Esophagus squamous epithelium (tissue), 5 donors: ENCODE measurements at regions not wholly inside any gene's neighbourhood (a gene's known extent, or its start where the extent isn't known, plus 50 kb on each side); places are given as distances from the start of the nearest gene placed in this dataset.

Source experiments
- DNase-seq: peaks from one replicate; lab custom pipeline; 2025; lab: John Stamatoyannopoulos, UW
- H3K27ac ChIP-seq, 4 donors: fragments of 200-600 bp; sonication (generic); one replicate each; pipeline ENCODE4 v1.5.1; 2016 to 2019; ENCODE audit warnings: mild to moderate bottlenecking in 1 of 4
- H3K27me3 ChIP-seq, 4 donors: fragments of 200-600 bp; sonication (generic); 1 replicate in 3 of 4; 2 replicates in 1 of 4; pipeline versions ENCODE4 v1.5.1 to v1.6.0; 2017 to 2021; ENCODE audit warnings: antibody characterized with exemption in 1 of 4
- H3K36me3 ChIP-seq, 3 donors: fragments of 200-600 bp; sonication (generic); one replicate each; pipeline ENCODE4 v1.5.1; 2016 to 2019
- H3K4me1 ChIP-seq, 3 donors: fragments of 200-600 bp; sonication (generic); one replicate each; pipeline ENCODE4 v1.5.1; 2017 to 2019
- H3K4me3 ChIP-seq, 4 donors: fragments of 200-600 bp; sonication (generic); 1 replicate in 3 of 4; 2 replicates in 1 of 4; pipeline ENCODE4 v1.5.1; 2016 to 2019; ENCODE audit warnings: mild to moderate bottlenecking in 2 of 4, moderate library complexity in 1 of 4
- H3K9me3 ChIP-seq, 3 donors: fragments of 200-600 bp; sonication (generic); one replicate each; pipeline ENCODE4 v1.5.1; 2016 to 2019
- CTCF ChIP-seq, 6 experiments: fragments of 450-650 bp in 4 of 6; fragments of 200-600 bp in 2 of 6; sonication (generic) in 2 of 6; IDR thresholded peaks; one replicate each; pipeline ENCODE4 v1.5.1; 2016 to 2019; ENCODE audit warnings: antibody characterized with exemption in 6 of 6, mild to moderate bottlenecking in 4 of 6, moderate library complexity in 4 of 6
- POLR2A ChIP-seq, 4 donors: fragments of 450-650 bp; IDR thresholded peaks; one replicate each; pipeline ENCODE4 v1.6.1; 2017; ENCODE audit warnings: antibody characterized with exemption in 4 of 4, mild to moderate bottlenecking in 4 of 4, moderate library complexity in 3 of 4
- WGBS, 2 donors: methylation state at CpG; one replicate each; pipeline ENCODE4 v1.1.5; 2018; 5-methylcytosine and 5-hydroxymethylcytosine counted together
- intact Hi-C: fragments of 100-400 bp; cut with DNase I; formaldehyde crosslinking; loops from one replicate; pipeline ENCODE4 v1.15.0; 2022
- donor health status: DM: yes; HTN: yes; CAD: no.

- H3K36me3 ChIP-seq, result no peaks in the 10 kb centered on the region
- H3K27me3 ChIP-seq, result no peaks in the 10 kb centered on the region
- intact Hi-C loops, result no loop called here
- H3K27ac ChIP-seq, result no peak overlapping the region
- no peak for TF ChIP-seq CTCF (IDR thresholded peaks at IDR 0.05)
- TF ChIP-seq POLR2A (IDR thresholded peaks at IDR 0.05), result no peak
- DNase-seq, result no peak
- H3K4me1 ChIP-seq, result peaks cover 0 to 37% (median 10%) of the 10 kb centered on the region in 3 donors
- no peak overlapping the region for H3K4me3 ChIP-seq
- H3K9me3 ChIP-seq, result no peaks in the 10 kb centered on the region
- 78% methylated on average over 1 of the region's 1 CpG for WGBS, 2 donors
Observed at GRCh38 chr2:147378403-147378802, 466.4 kb upstream of the ACVR2A start.

GRCh38 chr2:147375073-147375472, 469.8 kb upstream of the ACVR2A start:
- no peaks in the 10 kb centered on the region for H3K36me3 ChIP-seq
- intact Hi-C loops, result no loop called here
- peaks cover 0 to 23% (median 6%) of the 10 kb centered on the region in 3 donors for H3K4me1 ChIP-seq
- DNase-seq, result no peak
- no peaks in the 10 kb centered on the region for H3K27me3 ChIP-seq
- peak overlapping the region in 1 of 4 donors; percentile 59 for H3K27ac ChIP-seq
- no peaks in the 10 kb centered on the region for H3K9me3 ChIP-seq
- no peak overlapping the region for H3K4me3 ChIP-seq
- WGBS, 2 donors, result 25 to 31% methylated on average over 1 of the region's 1 CpG
- TF ChIP-seq POLR2A (IDR thresholded peaks at IDR 0.05) (no peak), CTCF (IDR thresholded peaks at IDR 0.05) (no peak)

- H3K4me1 ChIP-seq, result peaks cover 0 to 23% (median 6%) of the 10 kb centered on the region in 3 donors
Observed at GRCh38 chr2:147374423-147374811, 470.4 kb upstream of the ACVR2A start.

GRCh38 chr2:147373800-147374422, 470.9 kb upstream of the ACVR2A start:
- no peak for DNase-seq
- no peaks in the 10 kb centered on the region for H3K9me3 ChIP-seq
- H3K27me3 ChIP-seq, result no peaks in the 10 kb centered on the region
- peaks cover 0 to 23% (median 6%) of the 10 kb centered on the region in 3 donors for H3K4me1 ChIP-seq
- no peak overlapping the region for H3K4me3 ChIP-seq
- WGBS, 2 donors, result 46 to 66% methylated on average over 3 of the region's 3 CpGs
- intact Hi-C loops, result no loop called here
- no peak for TF ChIP-seq POLR2A (IDR thresholded peaks at IDR 0.05)
- TF ChIP-seq CTCF (IDR thresholded peaks at IDR 0.05), result no peak
- peak overlapping the region in 2 of 4 donors; percentile 7 to 59 for H3K27ac ChIP-seq
- H3K36me3 ChIP-seq, result no peaks in the 10 kb centered on the region

More at GRCh38 chr2:147374423-147374811, 470.4 kb upstream of the ACVR2A start:
- TF ChIP-seq POLR2A (IDR thresholded peaks at IDR 0.05) (no peak), CTCF (IDR thresholded peaks at IDR 0.05) (no peak)
- Histone ChIP-seq H3K9me3 (no peaks in the 10 kb centered on the region), H3K4me3 (no peak overlapping the region), H3K36me3 (no peaks in the 10 kb centered on the region), H3K27me3 (no peaks in the 10 kb centered on the region), H3K27ac (peak overlapping the region in 2 of 4 donors; percentile 10 to 59)
- intact Hi-C loops, result no loop called here
- DNase-seq, result no peak

GRCh38 chr2:147368306-147368705, 476.5 kb upstream of the ACVR2A start:
- intact Hi-C loops, result no loop called here
- Histone ChIP-seq H3K4me3 (no peak overlapping the region), H3K4me1 (peaks cover 0 to 22% (median 0%) of the 10 kb centered on the region in 3 donors), H3K9me3 (no peaks in the 10 kb centered on the region), H3K27ac (peak overlapping the region in 1 of 4 donors; percentile 13), H3K27me3 (no peaks in the 10 kb centered on the region), H3K36me3 (no peaks in the 10 kb centered on the region)
- TF ChIP-seq CTCF (IDR thresholded peaks at IDR 0.05) (no peak), POLR2A (IDR thresholded peaks at IDR 0.05) (no peak)
- no peak for DNase-seq
